Prostate gland (tissue), 2 donors: ENCODE measurements at regions not wholly inside any gene's neighbourhood (a gene's known extent, or its start where the extent isn't known, plus 50 kb on each side); places are given as distances from the start of the nearest gene placed in this dataset.

Experiments used
- DNase-seq: peaks from one replicate; pipeline ENCODE4 v3.0.0-alpha.2; 2019; ENCODE audit warnings: low spot score
- H3K27ac ChIP-seq, 2 donors: fragments of 200-600 bp; sonication (generic); 2 replicates each; pipeline ENCODE4 v1.5.1; 2017 to 2019
- H3K27me3 ChIP-seq: fragments of 200-600 bp; sonication (generic); replicated peaks from 2 replicates; pipeline ENCODE4 v1.5.1; 2019; ENCODE audit not compliant: insufficient read depth
- H3K36me3 ChIP-seq, 2 donors: fragments of 200-600 bp; sonication (generic); 1 replicate in 1 of 2; 2 replicates in 1 of 2; pipeline versions ENCODE4 v1.5.1 to v1.8.1; 2017 to 2019
- H3K4me1 ChIP-seq: fragments of 200-600 bp; sonication (generic); replicated peaks from 2 replicates; pipeline ENCODE4 v1.5.1; 2019
- H3K4me3 ChIP-seq, 2 donors: fragments of 200-600 bp; sonication (generic); 2 replicates each; pipeline ENCODE4 v1.5.1; 2017 to 2019
- H3K9me3 ChIP-seq: fragments of 200-600 bp; sonication (generic); 2 replicates; pipeline ENCODE4 v1.5.1; 2017
- CTCF ChIP-seq, 4 experiments: fragments of 200-600 bp in 2 of 4; fragments of 450-650 bp in 2 of 4; sonication (generic) in 2 of 4; IDR thresholded peaks; 1 replicate in 3 of 4; 2 replicates in 1 of 4; pipeline ENCODE4 v1.5.1; 2016 to 2019; ENCODE audit warnings: antibody characterized with exemption in 4 of 4, mild to moderate bottlenecking in 2 of 4, moderate library complexity in 2 of 4
- POLR2A ChIP-seq: fragments of 450-650 bp; IDR thresholded peaks from one replicate; pipeline ENCODE4 v1.6.1; 2016; ENCODE audit warnings: antibody characterized with exemption, mild to moderate bottlenecking
- POLR2AphosphoS5 ChIP-seq: sonication (generic); formaldehyde crosslinking; IDR thresholded peaks from one replicate; pipeline ENCODE4 v1.6.1; 2017; ENCODE audit warnings: antibody characterized with exemption
- WGBS: methylation state at CpG from one replicate; pipeline ENCODE4 v1.1.5; 2018; 5-methylcytosine and 5-hydroxymethylcytosine counted together
- intact Hi-C: fragments of 100-400 bp; cut with DNase I; formaldehyde crosslinking; loops from one replicate; pipeline ENCODE4 v1.14.2; 2022

DNA sequence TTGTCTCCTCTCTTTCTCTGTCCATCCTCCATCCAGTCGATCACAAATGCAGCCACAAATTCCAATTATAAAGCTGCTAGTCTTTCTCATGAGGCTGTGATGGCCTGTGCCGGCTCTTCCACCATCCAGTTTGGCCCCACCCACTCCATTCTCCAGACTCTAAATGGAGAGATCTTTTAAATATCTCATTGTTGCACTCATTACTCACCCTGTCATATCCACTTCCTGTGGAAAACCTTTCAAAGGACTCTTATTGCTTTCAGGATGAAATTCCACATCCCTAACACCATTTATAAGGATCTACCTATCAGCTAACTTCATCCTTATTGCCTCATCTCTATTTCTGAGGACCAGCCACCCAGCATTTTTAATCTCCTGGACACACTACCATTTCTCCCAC lies 70.6 kb downstream of the NRN1 start:
- 47% methylated on average over 2 of the region's 2 CpGs for WGBS

GRCh38 chr6:5930968-5931367 lies 75.8 kb downstream of the NRN1 start:
- no peak for TF ChIP-seq POLR2A
- no peak for TF ChIP-seq POLR2AphosphoS5
- no peak for TF ChIP-seq CTCF (IDR thresholded peaks at IDR 0.05)
- H3K27ac ChIP-seq = no peak overlapping the region
- H3K36me3 ChIP-seq = no peaks in the 10 kb centered on the region
- intact Hi-C loops = no loop called here
- 46% methylated on average over 2 of the region's 2 CpGs for WGBS
- no peaks in the 10 kb centered on the region for H3K27me3 ChIP-seq
- H3K4me3 ChIP-seq = no peak overlapping the region
- no peaks in the 10 kb centered on the region for H3K9me3 ChIP-seq
- DNase-seq = no peak
- H3K4me1 ChIP-seq = no peaks in the 10 kb centered on the region

More for the DNA sequence above, 70.6 kb downstream of the NRN1 start:
- H3K4me3 ChIP-seq = no peak overlapping the region
- H3K27me3 ChIP-seq = no peaks in the 10 kb centered on the region
- H3K36me3 ChIP-seq = no peaks in the 10 kb centered on the region
- no peaks in the 10 kb centered on the region for H3K4me1 ChIP-seq
- DNase-seq = no peak
- H3K27ac ChIP-seq = no peak overlapping the region
- no peaks in the 10 kb centered on the region for H3K9me3 ChIP-seq
- intact Hi-C loops = no loop called here
- TF ChIP-seq POLR2AphosphoS5 (no peak), POLR2A (no peak), CTCF (IDR thresholded peaks at IDR 0.05) (no peak)

- DNase-seq = no peak
- no peak for TF ChIP-seq CTCF (IDR thresholded peaks at IDR 0.05)
- TF ChIP-seq POLR2A = no peak
- TF ChIP-seq POLR2AphosphoS5 = no peak
- Histone ChIP-seq H3K36me3 (no peaks in the 10 kb centered on the region), H3K27ac (no peak overlapping the region), H3K4me3 (no peak overlapping the region), H3K4me1 (no peaks in the 10 kb centered on the region), H3K27me3 (no peaks in the 10 kb centered on the region), H3K9me3 (no peaks in the 10 kb centered on the region)
- intact Hi-C loops = no loop called here
- 76% methylated on average over 4 of the region's 4 CpGs for WGBS
Measured at GRCh38 chr6:5930143-5930770, 76.5 kb downstream of the NRN1 start.

DNA sequence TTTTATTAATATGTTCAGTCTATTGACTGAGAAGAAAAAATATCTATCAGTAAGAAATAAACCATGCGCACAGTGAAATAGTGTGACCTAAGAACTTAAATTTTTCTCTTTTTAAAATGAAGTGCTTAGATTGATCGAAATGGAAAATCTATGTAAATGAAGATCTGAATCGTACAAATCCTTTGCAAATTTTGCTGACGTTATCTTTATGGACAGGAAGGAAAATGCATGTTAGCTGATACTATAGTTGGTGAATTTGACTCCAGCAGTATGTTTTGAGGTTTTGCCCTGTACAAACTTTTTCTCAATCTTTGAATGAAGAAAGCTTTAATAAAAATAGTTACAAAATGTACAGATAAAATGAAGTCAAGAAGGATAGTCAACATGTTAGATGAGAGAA lies 82.9 kb downstream of the NRN1 start:
- Histone ChIP-seq H3K9me3 (no peaks in the 10 kb centered on the region), H3K4me3 (no peak overlapping the region), H3K36me3 (no peaks in the 10 kb centered on the region), H3K27ac (no peak overlapping the region), H3K27me3 (no peaks in the 10 kb centered on the region), H3K4me1 (no peaks in the 10 kb centered on the region)
- TF ChIP-seq CTCF (IDR thresholded peaks at IDR 0.05) (no peak), POLR2A (no peak), POLR2AphosphoS5 (no peak)
- intact Hi-C loops = no loop called here
- 94% methylated on average over 4 of the region's 4 CpGs for WGBS
- DNase-seq = no peak

DNA sequence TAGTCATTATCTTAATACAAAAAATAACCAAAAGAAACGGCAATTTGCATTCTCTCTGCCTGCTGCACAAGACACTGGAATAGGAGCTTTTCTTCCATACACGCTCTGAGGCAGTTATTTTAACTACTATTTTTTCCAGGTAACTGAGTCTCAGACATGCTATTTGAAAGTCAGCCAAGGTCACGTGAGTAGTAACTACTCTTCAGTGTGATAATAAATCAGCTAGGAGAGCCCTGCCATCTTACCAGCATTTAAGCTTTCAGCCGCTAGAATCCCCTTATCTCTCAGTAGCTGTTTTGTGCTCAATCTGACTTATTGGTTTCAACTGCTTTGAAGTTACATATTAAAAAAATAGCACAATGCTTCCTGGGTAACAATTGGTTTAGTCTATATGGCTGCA lies 84.5 kb downstream of the NRN1 start:
- no peak overlapping the region for H3K27ac ChIP-seq
- H3K4me3 ChIP-seq = no peak overlapping the region
- no peaks in the 10 kb centered on the region for H3K9me3 ChIP-seq
- H3K4me1 ChIP-seq = no peaks in the 10 kb centered on the region
- no peaks in the 10 kb centered on the region for H3K27me3 ChIP-seq
- WGBS = 48% methylated on average over 4 of the region's 4 CpGs
- no peaks in the 10 kb centered on the region for H3K36me3 ChIP-seq
- intact Hi-C loops = no loop called here
- no peak for DNase-seq
- TF ChIP-seq CTCF (IDR thresholded peaks at IDR 0.05) (no peak), POLR2A (no peak), POLR2AphosphoS5 (no peak)
